ENCODE measurements at regions not wholly inside any gene's neighbourhood (a gene's known extent, or its start where the extent isn't known, plus 50 kb on each side); places are given as distances from the start of the nearest gene placed in this dataset.

DNA sequence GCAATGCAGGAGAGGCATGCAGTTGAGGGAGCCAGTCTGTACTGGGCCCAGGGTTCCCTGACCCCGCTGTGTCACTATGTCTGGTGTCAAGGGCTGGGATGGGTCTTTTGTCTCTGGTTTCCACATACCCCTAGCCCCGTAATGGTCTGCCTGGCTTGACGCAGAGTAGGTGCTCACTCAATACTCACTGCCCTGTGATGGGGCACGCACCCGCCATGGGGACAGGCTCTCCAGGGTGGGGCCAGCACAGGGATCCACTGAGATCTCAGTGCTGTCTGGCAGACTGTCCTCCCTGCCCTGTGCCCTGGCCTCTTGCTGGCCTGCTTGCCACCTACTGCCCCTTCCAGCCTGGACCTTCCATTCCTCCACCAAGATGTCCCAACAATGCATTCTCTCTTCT, 101.7 kb upstream of the CD82 start:
- TF ChIP-seq, protein P1, sequence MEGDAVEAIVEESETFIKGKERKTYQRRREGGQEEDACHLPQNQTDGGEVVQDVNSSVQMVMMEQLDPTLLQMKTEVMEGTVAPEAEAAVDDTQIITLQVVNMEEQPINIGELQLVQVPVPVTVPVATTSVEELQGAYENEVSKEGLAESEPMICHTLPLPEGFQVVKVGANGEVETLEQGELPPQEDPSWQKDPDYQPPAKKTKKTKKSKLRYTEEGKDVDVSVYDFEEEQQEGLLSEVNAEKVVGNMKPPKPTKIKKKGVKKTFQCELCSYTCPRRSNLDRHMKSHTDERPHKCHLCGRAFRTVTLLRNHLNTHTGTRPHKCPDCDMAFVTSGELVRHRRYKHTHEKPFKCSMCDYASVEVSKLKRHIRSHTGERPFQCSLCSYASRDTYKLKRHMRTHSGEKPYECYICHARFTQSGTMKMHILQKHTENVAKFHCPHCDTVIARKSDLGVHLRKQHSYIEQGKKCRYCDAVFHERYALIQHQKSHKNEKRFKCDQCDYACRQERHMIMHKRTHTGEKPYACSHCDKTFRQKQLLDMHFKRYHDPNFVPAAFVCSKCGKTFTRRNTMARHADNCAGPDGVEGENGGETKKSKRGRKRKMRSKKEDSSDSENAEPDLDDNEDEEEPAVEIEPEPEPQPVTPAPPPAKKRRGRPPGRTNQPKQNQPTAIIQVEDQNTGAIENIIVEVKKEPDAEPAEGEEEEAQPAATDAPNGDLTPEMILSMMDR (IDR thresholded peaks at IDR 0.05; ENCODE audit: borderline replicate concordance, extremely low read depth, low read length, poor library complexity, severe bottlenecking) = no peak
- TF ChIP-seq EZH2 (IDR thresholded peaks at IDR 0.05; ENCODE audit: borderline replicate concordance, low read depth, low read length, severe bottlenecking) = no peak
